Tibial nerve (tissue), 3 donors: ENCODE measurements at regions not wholly inside any gene's neighbourhood (a gene's known extent, or its start where the extent isn't known, plus 50 kb on each side); places are given as distances from the start of the nearest gene placed in this dataset.
"Not testable (repeated sequence)": the region's sequence is repeated elsewhere in the genome, so short reads cannot be mapped to it uniquely, and the experiment has no call there.

Experiments
- CTCF ChIP-seq, 5 experiments: fragments of 200-600 bp in 3 of 5; fragments of 450-650 bp in 2 of 5; sonication (generic) in 3 of 5; IDR thresholded peaks; one replicate each; pipeline ENCODE4 v1.5.1; 2016 to 2019; ENCODE audit warnings: antibody characterized with exemption in 5 of 5, mild to moderate bottlenecking in 3 of 5, moderate library complexity in 2 of 5
- POLR2A ChIP-seq, 2 donors: fragments of 450-650 bp; IDR thresholded peaks; one replicate each; pipeline ENCODE4 v1.6.1; 2017; ENCODE audit warnings: antibody characterized with exemption in 2 of 2, mild to moderate bottlenecking in 2 of 2, moderate library complexity in 2 of 2

- not testable (repeated sequence) for TF ChIP-seq CTCF, POLR2A (IDR thresholded peaks at IDR 0.05)
These were observed 1966.9 kb downstream of the FOXD4L5 start for GRCh38 chr9:63318093-63318492.
